H1 (cell line): ENCODE measurements at regions not wholly inside any gene's neighbourhood (a gene's known extent, or its start where the extent isn't known, plus 50 kb on each side); places are given as distances from the start of the nearest gene placed in this dataset.

Experiments used
- BRCA1 ChIP-seq: IDR thresholded peaks from 2 replicates; pipeline ENCODE4 v1.6.1; 2012; ENCODE audit warnings: low read depth, low read length, improper control_type of control experiment
- POLR2A ChIP-seq, 2 experiments: IDR thresholded peaks; 1 replicate in 1 of 2; 2 replicates in 1 of 2; pipeline ENCODE4 v1.6.1; 2011; ENCODE audit warnings: low read depth in 2 of 2, low read length in 2 of 2, mild to moderate bottlenecking in 2 of 2; ENCODE audit errors: control extremely low read depth in 1 of 2
- SP2 ChIP-seq: IDR thresholded peaks from 2 replicates; pipeline ENCODE4 v1.6.1; 2012; ENCODE audit warnings: mild to moderate bottlenecking, low read length, inconsistent platforms
- YY1 ChIP-seq: IDR thresholded peaks from 2 replicates; pipeline ENCODE4 v1.6.1; 2011; ENCODE audit warnings: low read depth, mild to moderate bottlenecking, low read length
- TF ChIP-seq, protein P1 (sequence below), 3 experiments: IDR thresholded peaks; 1 replicate in 2 of 3; 2 replicates in 1 of 3; pipeline versions ENCODE4 v1.5.1 to v1.6.1; 2011; ENCODE audit warnings: low read length in 3 of 3, mild to moderate bottlenecking in 3 of 3, inconsistent platforms in 2 of 3, low read depth in 1 of 3, moderate library complexity in 1 of 3; ENCODE audit not compliant: insufficient read depth in 1 of 3; ENCODE audit errors: control extremely low read depth in 1 of 3

DNA sequence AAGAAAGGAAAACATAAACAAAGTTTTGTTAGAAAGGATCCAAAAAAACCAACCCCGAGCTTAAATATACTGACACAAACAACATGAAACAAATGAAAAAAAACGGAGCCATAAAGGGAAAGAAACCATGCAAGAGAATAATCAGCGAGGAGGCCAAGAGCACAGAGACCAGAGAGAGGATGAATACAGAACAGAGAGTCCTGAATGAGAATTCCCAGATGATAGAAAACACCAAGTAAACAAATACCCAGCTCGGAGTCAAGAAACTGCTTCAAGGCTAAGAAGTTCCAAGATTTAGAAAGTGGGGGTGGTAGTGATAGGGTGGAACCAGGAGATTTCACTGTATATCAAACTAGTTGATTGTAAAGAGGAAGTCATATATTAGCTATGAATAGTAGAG, 313.3 kb downstream of the OSR1 start (continued):
- no peak for TF ChIP-seq YY1
- TF ChIP-seq SP2: no peak
- TF ChIP-seq BRCA1: no peak
- TF ChIP-seq POLR2A (IDR thresholded peaks at IDR 0.05; ENCODE audit: control extremely low read depth in 1 of 2, low read depth in 2 of 2, low read length in 2 of 2): no peak
- TF ChIP-seq, protein P1, sequence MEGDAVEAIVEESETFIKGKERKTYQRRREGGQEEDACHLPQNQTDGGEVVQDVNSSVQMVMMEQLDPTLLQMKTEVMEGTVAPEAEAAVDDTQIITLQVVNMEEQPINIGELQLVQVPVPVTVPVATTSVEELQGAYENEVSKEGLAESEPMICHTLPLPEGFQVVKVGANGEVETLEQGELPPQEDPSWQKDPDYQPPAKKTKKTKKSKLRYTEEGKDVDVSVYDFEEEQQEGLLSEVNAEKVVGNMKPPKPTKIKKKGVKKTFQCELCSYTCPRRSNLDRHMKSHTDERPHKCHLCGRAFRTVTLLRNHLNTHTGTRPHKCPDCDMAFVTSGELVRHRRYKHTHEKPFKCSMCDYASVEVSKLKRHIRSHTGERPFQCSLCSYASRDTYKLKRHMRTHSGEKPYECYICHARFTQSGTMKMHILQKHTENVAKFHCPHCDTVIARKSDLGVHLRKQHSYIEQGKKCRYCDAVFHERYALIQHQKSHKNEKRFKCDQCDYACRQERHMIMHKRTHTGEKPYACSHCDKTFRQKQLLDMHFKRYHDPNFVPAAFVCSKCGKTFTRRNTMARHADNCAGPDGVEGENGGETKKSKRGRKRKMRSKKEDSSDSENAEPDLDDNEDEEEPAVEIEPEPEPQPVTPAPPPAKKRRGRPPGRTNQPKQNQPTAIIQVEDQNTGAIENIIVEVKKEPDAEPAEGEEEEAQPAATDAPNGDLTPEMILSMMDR (IDR thresholded peaks at IDR 0.05; ENCODE audit: control extremely low read depth in 1 of 3, insufficient read depth in 1 of 3, low read depth in 1 of 3, low read length in 3 of 3): no peak
